Vagina (tissue), 2 donors: ENCODE measurements at regions not wholly inside any gene's neighbourhood (a gene's known extent, or its start where the extent isn't known, plus 50 kb on each side); places are given as distances from the start of the nearest gene placed in this dataset.

Experiments
- CTCF ChIP-seq, 3 experiments: fragments of 450-650 bp in 2 of 3; fragments of 200-600 bp in 1 of 3; sonication (generic) in 1 of 3; IDR thresholded peaks; one replicate each; pipeline ENCODE4 v1.5.1; 2017 to 2019; ENCODE audit warnings: antibody characterized with exemption in 3 of 3, mild to moderate bottlenecking in 2 of 3, moderate library complexity in 2 of 3
- POLR2AphosphoS5 ChIP-seq, 2 donors: sonication (generic); formaldehyde crosslinking; IDR thresholded peaks; one replicate each; pipeline ENCODE4 v1.9.0; 2017; ENCODE audit warnings: antibody characterized with exemption in 2 of 2, mild to moderate bottlenecking in 2 of 2, low read depth in 1 of 2; ENCODE audit not compliant: insufficient read depth in 1 of 2

- TF ChIP-seq POLR2AphosphoS5 (IDR thresholded peaks at IDR 0.05; ENCODE audit: insufficient read depth in 1 of 2, low read depth in 1 of 2) (no peak), CTCF (IDR thresholded peaks at IDR 0.05) (no peak)
Measured at GRCh38 chr3:194756791-194757325, 71.2 kb downstream of the FAM43A start.
